Natural killer cell treated with Interleukin-12 subunit alpha and Interleukin-12 subunit beta and Interleukin-15 and Interleukin-18, amount 100 ng/mL, for 72 hours (primary cell): ENCODE measurements at regions not wholly inside any gene's neighbourhood (a gene's known extent, or its start where the extent isn't known, plus 50 kb on each side); places are given as distances from the start of the nearest gene placed in this dataset.
"Not testable (repeated sequence)": the region's sequence is repeated elsewhere in the genome, so short reads cannot be mapped to it uniquely, and the experiment has no call there.

ENCODE experiments used
- ATAC-seq, 2 donors: fragments of 150-1000 bp; cut with Tn5 transposase in 1 of 2; sonication (Bioruptor Pico), chemical (Tn5 transposase) in 1 of 2; 2 replicates each; pipeline ENCODE4 v1.10.0; 2021
- DNase-seq: peaks from one replicate; pipeline ENCODE4 v3.0.0; 2022; ENCODE audit warnings: low spot score
- H3K27ac Mint-ChIP-seq, 2 donors: 1 replicate in 1 of 2; 2 replicates in 1 of 2; pipeline ENCODE4 v1.8.0; 2022; ENCODE audit warnings: mixed read lengths in 2 of 2, mild to moderate bottlenecking in 1 of 2, moderate library complexity in 1 of 2
- H3K27me3 Mint-ChIP-seq, 2 donors: 1 replicate in 1 of 2; 2 replicates in 1 of 2; pipeline ENCODE4 v1.8.0; 2022; ENCODE audit warnings: mixed read lengths in 2 of 2
- H3K36me3 Mint-ChIP-seq: one replicate; pipeline ENCODE4 v1.8.0; 2022; ENCODE audit warnings: mixed read lengths
- H3K4me1 Mint-ChIP-seq, 2 donors: 1 replicate in 1 of 2; 2 replicates in 1 of 2; pipeline ENCODE4 v1.8.0; 2022; ENCODE audit warnings: low read depth in 2 of 2, mixed read lengths in 2 of 2, mild to moderate bottlenecking in 1 of 2
- H3K4me3 Mint-ChIP-seq: one replicate; pipeline ENCODE4 v1.8.0; 2022; ENCODE audit warnings: mixed read lengths
- H3K9me3 Mint-ChIP-seq: 2 replicates; pipeline ENCODE4 v1.8.0; 2022; ENCODE audit warnings: mixed read lengths

- H3K27ac Mint-ChIP-seq, H3K4me3 Mint-ChIP-seq, H3K9me3 Mint-ChIP-seq, ATAC-seq, H3K4me1 Mint-ChIP-seq, H3K27me3 Mint-ChIP-seq, DNase-seq: not testable (repeated sequence)
- peaks cover 17% of the 10 kb centered on the region for H3K36me3 Mint-ChIP-seq
These were observed 113.9 kb upstream of the VKORC1L1 start for GRCh38 chr7:65758991-65759390.

GRCh38 chr7:65762712-65763111 is 110.2 kb upstream of the VKORC1L1 start:
- not testable (repeated sequence) for DNase-seq

GRCh38 chr7:65763114-65763513 is 109.8 kb upstream of the VKORC1L1 start:
- Mint-ChIP-seq H3K36me3 (peaks cover 11% of the 10 kb centered on the region), H3K27ac (peak overlapping the region; percentile 14 to 62)
- not testable (repeated sequence) for DNase-seq, H3K9me3 Mint-ChIP-seq, ATAC-seq, H3K4me1 Mint-ChIP-seq, H3K27me3 Mint-ChIP-seq, H3K4me3 Mint-ChIP-seq

More at GRCh38 chr7:65762712-65763111, 110.2 kb upstream of the VKORC1L1 start:
- H3K4me1 Mint-ChIP-seq, ATAC-seq, H3K4me3 Mint-ChIP-seq, H3K27me3 Mint-ChIP-seq, H3K9me3 Mint-ChIP-seq: not testable (repeated sequence)
- Mint-ChIP-seq H3K27ac (peak overlapping the region; percentile 14 to 62), H3K36me3 (peaks cover 11% of the 10 kb centered on the region)

GRCh38 chr7:65770473-65771225 is 102.2 kb upstream of the VKORC1L1 start:
- H3K36me3 Mint-ChIP-seq: not testable (repeated sequence)

GRCh38 chr7:65771226-65771569 is 101.7 kb upstream of the VKORC1L1 start:
- peak overlapping the region; percentile 83 for H3K4me3 Mint-ChIP-seq
- H3K27ac Mint-ChIP-seq: peak overlapping the region; percentile 74 to 84
- not testable (repeated sequence) for H3K27me3 Mint-ChIP-seq

More at GRCh38 chr7:65770473-65771225, 102.2 kb upstream of the VKORC1L1 start:
- H3K4me1 Mint-ChIP-seq, H3K27me3 Mint-ChIP-seq, H3K9me3 Mint-ChIP-seq: not testable (repeated sequence)
- DNase-seq: peak; percentile 97
- H3K4me3 Mint-ChIP-seq: peak overlapping the region; percentile 83
- H3K27ac Mint-ChIP-seq: peak overlapping the region; percentile 74 to 84
- ATAC-seq: peak; percentile 98 to 99

GRCh38 chr7:65776677-65777076 is 96.2 kb upstream of the VKORC1L1 start:
- not testable (repeated sequence) for ATAC-seq, H3K27me3 Mint-ChIP-seq, DNase-seq, H3K36me3 Mint-ChIP-seq, H3K4me1 Mint-ChIP-seq, H3K27ac Mint-ChIP-seq, H3K9me3 Mint-ChIP-seq, H3K4me3 Mint-ChIP-seq

More at GRCh38 chr7:65771226-65771569, 101.7 kb upstream of the VKORC1L1 start:
- not testable (repeated sequence) for DNase-seq, H3K9me3 Mint-ChIP-seq, H3K36me3 Mint-ChIP-seq, H3K4me1 Mint-ChIP-seq, ATAC-seq

GRCh38 chr7:65789943-65790342 is 82.9 kb upstream of the VKORC1L1 start:
- ATAC-seq, H3K4me1 Mint-ChIP-seq, H3K36me3 Mint-ChIP-seq, DNase-seq, H3K27me3 Mint-ChIP-seq, H3K4me3 Mint-ChIP-seq, H3K27ac Mint-ChIP-seq, H3K9me3 Mint-ChIP-seq: not testable (repeated sequence)

- ATAC-seq, H3K9me3 Mint-ChIP-seq, H3K27me3 Mint-ChIP-seq, H3K27ac Mint-ChIP-seq, H3K4me3 Mint-ChIP-seq, DNase-seq, H3K36me3 Mint-ChIP-seq, H3K4me1 Mint-ChIP-seq: not testable (repeated sequence)
These were observed 81.1 kb upstream of the VKORC1L1 start for GRCh38 chr7:65791788-65792187.

GRCh38 chr7:65792726-65793125 is 80.1 kb upstream of the VKORC1L1 start:
- H3K27me3 Mint-ChIP-seq, H3K27ac Mint-ChIP-seq, H3K9me3 Mint-ChIP-seq, DNase-seq, ATAC-seq, H3K36me3 Mint-ChIP-seq, H3K4me3 Mint-ChIP-seq, H3K4me1 Mint-ChIP-seq: not testable (repeated sequence)

GRCh38 chr7:65794671-65795391 is 78.0 kb upstream of the VKORC1L1 start:
- ATAC-seq, H3K4me3 Mint-ChIP-seq, H3K9me3 Mint-ChIP-seq, H3K27me3 Mint-ChIP-seq, DNase-seq, H3K36me3 Mint-ChIP-seq: not testable (repeated sequence)
- peak overlapping the region in 1 of 2 donors; percentile 1 for H3K27ac Mint-ChIP-seq
- peaks cover 7 to 20% of the 10 kb centered on the region in 2 donors for H3K4me1 Mint-ChIP-seq

- H3K27me3 Mint-ChIP-seq, DNase-seq, H3K36me3 Mint-ChIP-seq, H3K9me3 Mint-ChIP-seq, H3K4me3 Mint-ChIP-seq: not testable (repeated sequence)
- peak overlapping the region in 1 of 2 donors; percentile 1 for H3K27ac Mint-ChIP-seq
- peaks cover 7 to 20% of the 10 kb centered on the region in 2 donors for H3K4me1 Mint-ChIP-seq
- ATAC-seq: peak in 1 of 2 donors; percentile 57
These were observed 77.5 kb upstream of the VKORC1L1 start for GRCh38 chr7:65795392-65795716.

GRCh38 chr7:65796205-65796604 is 76.7 kb upstream of the VKORC1L1 start:
- DNase-seq (no peak), ATAC-seq (peak in 1 of 2 donors; percentile 53)
- Mint-ChIP-seq H3K36me3 (peaks cover 4% of the 10 kb centered on the region), H3K27me3 (no peaks in the 10 kb centered on the region), H3K4me1 (peaks cover 7 to 20% of the 10 kb centered on the region in 2 donors), H3K9me3 (no peaks in the 10 kb centered on the region), H3K27ac (peak overlapping the region in 1 of 2 donors; percentile 0), H3K4me3 (peak overlapping the region; percentile 3)

GRCh38 chr7:65797086-65797485 is 75.8 kb upstream of the VKORC1L1 start:
- H3K4me3 Mint-ChIP-seq, H3K27me3 Mint-ChIP-seq: not testable (repeated sequence)
- H3K4me1 Mint-ChIP-seq: peaks cover 7 to 20% of the 10 kb centered on the region in 2 donors

GRCh38 chr7:65797566-65797965 is 75.3 kb upstream of the VKORC1L1 start:
- H3K36me3 Mint-ChIP-seq, ATAC-seq, H3K27ac Mint-ChIP-seq, H3K27me3 Mint-ChIP-seq, DNase-seq, H3K4me3 Mint-ChIP-seq, H3K9me3 Mint-ChIP-seq: not testable (repeated sequence)
- H3K4me1 Mint-ChIP-seq: peaks cover 7 to 20% of the 10 kb centered on the region in 2 donors

More at GRCh38 chr7:65797086-65797485, 75.8 kb upstream of the VKORC1L1 start:
- not testable (repeated sequence) for H3K36me3 Mint-ChIP-seq, ATAC-seq, H3K9me3 Mint-ChIP-seq, H3K27ac Mint-ChIP-seq, DNase-seq
